ENCODE measurements at regions not wholly inside any gene's neighbourhood (a gene's known extent, or its start where the extent isn't known, plus 50 kb on each side); places are given as distances from the start of the nearest gene placed in this dataset.

DNA sequence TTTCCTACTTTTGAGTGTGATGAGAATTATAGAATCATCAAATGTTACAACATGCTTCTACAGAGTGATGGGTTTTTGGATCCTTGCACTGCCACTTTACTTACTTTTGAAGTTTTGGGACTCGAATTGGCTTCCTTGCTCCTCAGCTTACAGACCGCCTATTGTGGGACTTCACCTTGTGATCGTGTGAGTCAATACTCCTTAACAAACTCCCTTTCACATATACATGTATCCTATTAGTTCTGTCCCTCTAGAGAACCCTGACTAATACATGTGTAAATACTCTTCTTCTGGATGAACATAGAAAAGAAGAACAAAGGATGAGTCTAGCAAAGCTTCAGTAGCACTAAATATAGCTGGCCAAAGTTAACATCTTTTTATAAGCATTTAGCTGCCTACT is 98.7 kb upstream of the PDE4D start:
- intact Hi-C loops (cut with micrococcal nuclease) = no loop called here
- H4K20me1 ChIP-seq (ENCODE audit: low read length) = no peaks in the 10 kb centered on the region
- ATAC-seq (no peak), DNase-seq (no peak)
- no TSS peak for BruUV-seq (replicated peaks)
- no peaks in the 10 kb centered on the region for H3K9me3 ChIP-seq (ENCODE audit: low read length)
- no peak overlapping the region for H3K4me2 ChIP-seq (ENCODE audit: low read length)
- no peaks in the 10 kb centered on the region for H3K4me1 ChIP-seq (ENCODE audit: insufficient read depth, low read length)
- H3K27me3 ChIP-seq (ENCODE audit: low read length) = no peaks in the 10 kb centered on the region
- no peaks in the 10 kb centered on the region for H3F3A ChIP-seq (ENCODE audit: low read length, unreplicated experiment)
- H3K9me2 ChIP-seq (replicated peaks; ENCODE audit: low read length) = no peaks in the 10 kb centered on the region
- H3K4me3 ChIP-seq (ENCODE audit: low read length) = no peak overlapping the region
- no peak overlapping the region for H3K27ac ChIP-seq (ENCODE audit: low read length)
- POLR2A ChIA-PET (ENCODE audit: unreplicated experiment) = no interaction called here
- H3K9ac ChIP-seq (ENCODE audit: low read length) = no peak overlapping the region
- no peaks in the 10 kb centered on the region for H3K79me2 ChIP-seq (ENCODE audit: low read length)
- H2AFZ ChIP-seq (ENCODE audit: low read length) = no peak overlapping the region
- TF ChIP-seq EZH2phosphoT487 (IDR thresholded peaks at IDR 0.05; ENCODE audit: borderline replicate concordance, low read length) (no peak), EZH2 (IDR thresholded peaks at IDR 0.05; ENCODE audit: low read length, unreplicated experiment) (no peak)
- TF ChIP-seq, protein P1, sequence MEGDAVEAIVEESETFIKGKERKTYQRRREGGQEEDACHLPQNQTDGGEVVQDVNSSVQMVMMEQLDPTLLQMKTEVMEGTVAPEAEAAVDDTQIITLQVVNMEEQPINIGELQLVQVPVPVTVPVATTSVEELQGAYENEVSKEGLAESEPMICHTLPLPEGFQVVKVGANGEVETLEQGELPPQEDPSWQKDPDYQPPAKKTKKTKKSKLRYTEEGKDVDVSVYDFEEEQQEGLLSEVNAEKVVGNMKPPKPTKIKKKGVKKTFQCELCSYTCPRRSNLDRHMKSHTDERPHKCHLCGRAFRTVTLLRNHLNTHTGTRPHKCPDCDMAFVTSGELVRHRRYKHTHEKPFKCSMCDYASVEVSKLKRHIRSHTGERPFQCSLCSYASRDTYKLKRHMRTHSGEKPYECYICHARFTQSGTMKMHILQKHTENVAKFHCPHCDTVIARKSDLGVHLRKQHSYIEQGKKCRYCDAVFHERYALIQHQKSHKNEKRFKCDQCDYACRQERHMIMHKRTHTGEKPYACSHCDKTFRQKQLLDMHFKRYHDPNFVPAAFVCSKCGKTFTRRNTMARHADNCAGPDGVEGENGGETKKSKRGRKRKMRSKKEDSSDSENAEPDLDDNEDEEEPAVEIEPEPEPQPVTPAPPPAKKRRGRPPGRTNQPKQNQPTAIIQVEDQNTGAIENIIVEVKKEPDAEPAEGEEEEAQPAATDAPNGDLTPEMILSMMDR (conservative IDR thresholded peaks at IDR 0.05; ENCODE audit: low read depth, low read length) = no peak
- H3K36me3 ChIP-seq (ENCODE audit: low read depth, low read length) = no peaks in the 10 kb centered on the region
- CTCF ChIA-PET = no interaction called here

GRCh38 chr5:59988396-59988795 is 94.9 kb upstream of the PDE4D start:
- ATAC-seq = no peak
- Histone ChIP-seq H3K36me3 (ENCODE audit: low read depth, low read length) (no peaks in the 10 kb centered on the region), H3K27ac (ENCODE audit: low read length) (no peak overlapping the region), H3F3A (ENCODE audit: low read length, unreplicated experiment) (no peaks in the 10 kb centered on the region), H3K27me3 (ENCODE audit: low read length) (peaks cover 17% of the 10 kb centered on the region), H3K4me3 (ENCODE audit: low read length) (no peak overlapping the region), H2AFZ (ENCODE audit: low read length) (no peak overlapping the region), H3K4me1 (ENCODE audit: insufficient read depth, low read length) (no peaks in the 10 kb centered on the region), H3K9ac (ENCODE audit: low read length) (no peak overlapping the region), H3K9me2 (replicated peaks; ENCODE audit: low read length) (no peaks in the 10 kb centered on the region), H4K20me1 (ENCODE audit: low read length) (no peaks in the 10 kb centered on the region), H3K9me3 (ENCODE audit: low read length) (no peaks in the 10 kb centered on the region), H3K79me2 (ENCODE audit: low read length) (no peaks in the 10 kb centered on the region), H3K4me2 (ENCODE audit: low read length) (no peak overlapping the region)
- intact Hi-C loops (cut with micrococcal nuclease) = no loop called here
- POLR2A ChIA-PET (ENCODE audit: unreplicated experiment) = no interaction called here
- TF ChIP-seq EZH2phosphoT487 (IDR thresholded peaks at IDR 0.05; ENCODE audit: borderline replicate concordance, low read length) = no peak
- TF ChIP-seq, protein P1 (conservative IDR thresholded peaks at IDR 0.05; ENCODE audit: low read depth, low read length) = no peak
- no peak for TF ChIP-seq EZH2 (IDR thresholded peaks at IDR 0.05; ENCODE audit: low read length, unreplicated experiment)
- BruUV-seq (replicated peaks) = no TSS peak
- CTCF ChIA-PET = no interaction called here
- no peak for DNase-seq

GRCh38 chr5:59976342-59976741 is 82.8 kb upstream of the PDE4D start:
- Histone ChIP-seq H3K4me3 (ENCODE audit: low read length) (no peak overlapping the region), H3K9ac (ENCODE audit: low read length) (no peak overlapping the region), H4K20me1 (ENCODE audit: low read length) (no peaks in the 10 kb centered on the region), H3K27me3 (ENCODE audit: low read length) (no peaks in the 10 kb centered on the region), H3K79me2 (ENCODE audit: low read length) (no peaks in the 10 kb centered on the region), H3K4me1 (ENCODE audit: insufficient read depth, low read length) (no peaks in the 10 kb centered on the region), H3K9me3 (ENCODE audit: low read length) (no peaks in the 10 kb centered on the region), H3F3A (ENCODE audit: low read length, unreplicated experiment) (no peaks in the 10 kb centered on the region), H3K27ac (ENCODE audit: low read length) (no peak overlapping the region), H2AFZ (ENCODE audit: low read length) (no peak overlapping the region), H3K36me3 (ENCODE audit: low read depth, low read length) (no peaks in the 10 kb centered on the region), H3K4me2 (ENCODE audit: low read length) (no peak overlapping the region), H3K9me2 (replicated peaks; ENCODE audit: low read length) (no peaks in the 10 kb centered on the region)
- ChIA-PET POLR2A (ENCODE audit: unreplicated experiment) (no interaction called here), CTCF (no interaction called here)
- intact Hi-C loops (cut with micrococcal nuclease) = no loop called here
- no TSS peak for BruUV-seq (replicated peaks)
- TF ChIP-seq, protein P1 (conservative IDR thresholded peaks at IDR 0.05; ENCODE audit: low read depth, low read length) = no peak
- TF ChIP-seq EZH2 (IDR thresholded peaks at IDR 0.05; ENCODE audit: low read length, unreplicated experiment) (no peak), EZH2phosphoT487 (IDR thresholded peaks at IDR 0.05; ENCODE audit: borderline replicate concordance, low read length) (no peak)
- ATAC-seq (no peak), DNase-seq (no peak)
